ENCODE measurements at regions not wholly inside any gene's neighbourhood (a gene's known extent, or its start where the extent isn't known, plus 50 kb on each side); places are given as distances from the start of the nearest gene placed in this dataset.

DNA sequence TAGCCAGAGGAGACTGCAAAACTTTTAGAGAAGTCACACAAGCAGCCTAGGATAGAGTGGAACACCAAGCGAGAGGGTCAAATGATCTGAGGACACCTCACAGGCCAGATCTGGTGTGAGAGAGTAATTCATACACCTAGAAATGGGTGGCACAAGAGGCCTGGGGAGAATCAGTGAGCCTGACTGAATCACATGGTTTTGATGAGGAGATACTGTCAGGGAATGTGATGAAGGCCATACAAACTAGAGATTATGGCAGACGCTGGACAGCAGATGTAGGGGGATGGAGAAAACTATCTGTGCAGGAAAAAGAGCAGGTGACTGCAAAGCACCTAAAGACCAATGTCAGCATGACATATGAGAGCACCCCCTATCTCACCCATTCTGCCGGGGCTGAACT is 105.0 kb upstream of the TTC14 start:
- no peak overlapping the region for H3K4me3 Mint-ChIP-seq (ENCODE audit: unreplicated experiment)
- ChIA-PET CTCF (no interaction called here), POLR2A (no interaction called here)
- intact Hi-C loops (cut with micrococcal nuclease) = no loop called here
- BruUV-seq (replicated peaks) = no TSS peak
- H3K9me3 Mint-ChIP-seq (ENCODE audit: unreplicated experiment) = peaks cover 15% of the 10 kb centered on the region
- no peaks in the 10 kb centered on the region for H3K36me3 Mint-ChIP-seq (ENCODE audit: insufficient read depth, unreplicated experiment)
- no peaks in the 10 kb centered on the region for H3K4me1 Mint-ChIP-seq (ENCODE audit: insufficient read depth, unreplicated experiment)
- H3K27me3 Mint-ChIP-seq (ENCODE audit: insufficient read depth, unreplicated experiment) = no peaks in the 10 kb centered on the region
- TF ChIP-seq CTCF (IDR thresholded peaks at IDR 0.05; ENCODE audit: unreplicated experiment) = no peak
- H3K27ac Mint-ChIP-seq (ENCODE audit: low read depth, unreplicated experiment) = no peak overlapping the region
- DNase-seq (ENCODE audit: unreplicated experiment) = no peak

GRCh38 chr3:180516368-180516767 is 85.6 kb upstream of the TTC14 start:
- CTCF ChIA-PET = no interaction called here
- no TSS peak for BruUV-seq (replicated peaks)
- H3K36me3 Mint-ChIP-seq (ENCODE audit: insufficient read depth, unreplicated experiment) = no peaks in the 10 kb centered on the region
- no peaks in the 10 kb centered on the region for H3K27me3 Mint-ChIP-seq (ENCODE audit: insufficient read depth, unreplicated experiment)
- DNase-seq (ENCODE audit: unreplicated experiment) = no peak
- POLR2A ChIA-PET = no interaction called here
- intact Hi-C loops (cut with micrococcal nuclease) = no loop called here
- no peak overlapping the region for H3K4me3 Mint-ChIP-seq (ENCODE audit: unreplicated experiment)
- H3K9me3 Mint-ChIP-seq (ENCODE audit: unreplicated experiment) = no peaks in the 10 kb centered on the region
- TF ChIP-seq CTCF (IDR thresholded peaks at IDR 0.05; ENCODE audit: unreplicated experiment) = no peak
- no peaks in the 10 kb centered on the region for H3K4me1 Mint-ChIP-seq (ENCODE audit: insufficient read depth, unreplicated experiment)
- H3K27ac Mint-ChIP-seq (ENCODE audit: low read depth, unreplicated experiment) = no peak overlapping the region

DNA sequence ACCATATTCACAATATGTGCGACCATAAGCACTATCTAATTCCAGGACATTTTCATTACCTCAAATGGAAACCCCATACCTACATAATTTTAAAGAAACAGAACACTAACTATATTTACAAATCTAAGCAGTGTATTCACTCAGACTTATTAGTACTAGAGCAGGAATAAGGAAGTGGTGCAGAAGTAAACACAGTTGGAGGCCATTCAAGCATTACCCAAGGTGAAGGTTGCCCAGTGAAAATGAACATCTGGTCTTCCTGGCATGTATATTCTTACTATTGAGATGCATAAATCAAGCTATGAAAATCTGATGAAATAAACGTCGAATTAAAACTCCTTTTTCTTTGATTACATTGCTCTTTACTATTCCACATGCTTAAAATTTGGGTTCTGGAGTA is 78.9 kb upstream of the TTC14 start:
- H3K27me3 Mint-ChIP-seq (ENCODE audit: insufficient read depth, unreplicated experiment) = no peaks in the 10 kb centered on the region
- no peaks in the 10 kb centered on the region for H3K4me1 Mint-ChIP-seq (ENCODE audit: insufficient read depth, unreplicated experiment)
- no peaks in the 10 kb centered on the region for H3K9me3 Mint-ChIP-seq (ENCODE audit: unreplicated experiment)
- POLR2A ChIA-PET = interaction anchor here (0.6 kb wide), 1 partner anchor 109 kb away, joined by 3 read pairs; no protein-coding TSS in a partner anchor
- no peak overlapping the region for H3K4me3 Mint-ChIP-seq (ENCODE audit: unreplicated experiment)
- DNase-seq (ENCODE audit: unreplicated experiment) = no peak
- no peak for TF ChIP-seq CTCF (IDR thresholded peaks at IDR 0.05; ENCODE audit: unreplicated experiment)
- CTCF ChIA-PET = interaction anchor here (0.9 kb wide), 1 partner anchor 10 kb away, joined by 4 read pairs; no protein-coding TSS in a partner anchor
- BruUV-seq (replicated peaks) = no TSS peak
- intact Hi-C loops (cut with micrococcal nuclease) = no loop called here
- H3K36me3 Mint-ChIP-seq (ENCODE audit: insufficient read depth, unreplicated experiment) = no peaks in the 10 kb centered on the region
- H3K27ac Mint-ChIP-seq (ENCODE audit: low read depth, unreplicated experiment) = no peak overlapping the region

GRCh38 chr3:180528843-180529242 is 73.1 kb upstream of the TTC14 start:
- Mint-ChIP-seq H3K27ac (ENCODE audit: low read depth, unreplicated experiment) (no peak overlapping the region), H3K36me3 (ENCODE audit: insufficient read depth, unreplicated experiment) (no peaks in the 10 kb centered on the region), H3K4me3 (ENCODE audit: unreplicated experiment) (no peak overlapping the region), H3K27me3 (ENCODE audit: insufficient read depth, unreplicated experiment) (no peaks in the 10 kb centered on the region), H3K9me3 (ENCODE audit: unreplicated experiment) (no peaks in the 10 kb centered on the region), H3K4me1 (ENCODE audit: insufficient read depth, unreplicated experiment) (no peaks in the 10 kb centered on the region)
- BruUV-seq (replicated peaks) = no TSS peak
- no peak for TF ChIP-seq CTCF (IDR thresholded peaks at IDR 0.05; ENCODE audit: unreplicated experiment)
- ChIA-PET CTCF (no interaction called here), POLR2A (no interaction called here)
- DNase-seq (ENCODE audit: unreplicated experiment) = no peak
- intact Hi-C loops (cut with micrococcal nuclease) = no loop called here

All from MCF 10A (cell line).